ENCODE measurements at regions not wholly inside any gene's neighbourhood (a gene's known extent, or its start where the extent isn't known, plus 50 kb on each side); places are given as distances from the start of the nearest gene placed in this dataset.

DNA sequence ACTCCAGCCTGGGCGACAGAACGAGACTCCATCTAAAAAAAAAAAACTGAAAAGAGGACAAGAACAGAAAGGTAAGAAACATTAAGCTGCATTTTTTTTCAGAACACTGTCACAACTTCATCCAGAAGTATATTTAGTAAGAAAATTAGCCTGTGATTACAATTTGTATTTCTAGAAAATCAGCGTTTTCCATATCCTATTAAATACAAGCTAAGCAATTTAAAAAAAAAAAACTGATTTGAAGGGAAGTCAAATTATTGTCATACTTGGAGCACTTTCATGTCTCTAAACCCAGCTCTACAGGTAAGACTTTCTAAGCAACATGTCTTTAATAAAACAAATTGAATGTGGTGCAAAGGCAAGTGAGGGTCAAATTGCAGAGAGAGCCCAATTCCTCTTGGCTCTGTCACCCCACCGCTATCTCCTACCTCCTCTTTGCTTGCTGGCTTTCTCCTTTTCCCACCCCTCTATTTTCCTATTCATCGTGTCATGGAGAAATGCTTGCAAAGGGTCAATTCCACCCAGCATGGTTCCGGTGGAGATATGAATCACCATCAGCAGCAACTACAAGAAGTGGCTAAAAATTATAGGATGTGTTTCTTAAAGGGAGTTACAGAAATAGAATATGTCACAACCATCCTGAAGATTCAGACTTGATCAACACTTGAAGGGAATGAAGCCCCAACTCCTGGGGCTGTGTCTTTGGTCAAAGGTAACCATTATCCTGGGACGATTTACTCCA is 68.4 kb upstream of the BCL11A start:
- no peak overlapping the region for H3K4me2 ChIP-seq (ENCODE audit: low read length)
- no peaks in the 10 kb centered on the region for H3K4me1 ChIP-seq (ENCODE audit: control insufficient read depth, low read depth, low read length)
- WGBS (ENCODE audit: extremely low coverage, insufficient coverage, low lambda C conversion rate) = no CpG with 5 or more reads among the region's 7 CpGs
- H3K23ac ChIP-seq (ENCODE audit: low read length) = no peak overlapping the region
- no peaks in the 10 kb centered on the region for H3K79me2 ChIP-seq (ENCODE audit: control insufficient read depth, insufficient read depth, low read length)
- H3K4ac ChIP-seq (ENCODE audit: low read depth, low read length) = no peak overlapping the region
- H2BK5ac ChIP-seq (ENCODE audit: low read length) = no peak overlapping the region
- H4K8ac ChIP-seq (ENCODE audit: low read depth, low read length) = no peak overlapping the region
- H3K79me1 ChIP-seq (ENCODE audit: low read length) = no peaks in the 10 kb centered on the region
- H3K27ac ChIP-seq (ENCODE audit: low read depth, low read length) = no peak overlapping the region
- no peak overlapping the region for H4K5ac ChIP-seq (ENCODE audit: low read length)
- no peak overlapping the region for H3K18ac ChIP-seq (ENCODE audit: low read length)
- H3K9ac ChIP-seq (ENCODE audit: low read length) = no peak overlapping the region
- H3K36me3 ChIP-seq (ENCODE audit: control insufficient read depth, insufficient read depth, low read length) = no peaks in the 10 kb centered on the region
- no peak for DNase-seq
- no peak overlapping the region for H2AK5ac ChIP-seq (ENCODE audit: low read length)
- H2BK15ac ChIP-seq (replicated peaks; ENCODE audit: low read depth) = no peak overlapping the region
- no peaks in the 10 kb centered on the region for H3K27me3 ChIP-seq (ENCODE audit: insufficient read depth, low read length, poor library complexity)
- H3K56ac ChIP-seq (ENCODE audit: low read length) = no peak overlapping the region
- no peak overlapping the region for H2BK120ac ChIP-seq (ENCODE audit: low read depth, low read length)
- H3K4me3 ChIP-seq (ENCODE audit: low read length) = no peak overlapping the region

- DNase-seq = no peak
- Histone ChIP-seq H3K23ac (ENCODE audit: low read length) (no peak overlapping the region), H3K4me2 (ENCODE audit: low read length) (no peak overlapping the region), H4K5ac (ENCODE audit: low read length) (no peak overlapping the region), H2BK120ac (ENCODE audit: low read depth, low read length) (no peak overlapping the region), H3K4ac (ENCODE audit: low read depth, low read length) (no peak overlapping the region), H3K79me1 (ENCODE audit: low read length) (no peaks in the 10 kb centered on the region), H3K9ac (ENCODE audit: low read length) (no peak overlapping the region), H3K36me3 (ENCODE audit: control insufficient read depth, insufficient read depth, low read length) (no peaks in the 10 kb centered on the region), H2BK15ac (replicated peaks; ENCODE audit: low read depth) (no peak overlapping the region), H3K18ac (ENCODE audit: low read length) (no peak overlapping the region), H3K56ac (ENCODE audit: low read length) (no peak overlapping the region), H3K27ac (ENCODE audit: low read depth, low read length) (no peak overlapping the region), H3K27me3 (ENCODE audit: insufficient read depth, low read length, poor library complexity) (no peaks in the 10 kb centered on the region), H4K8ac (ENCODE audit: low read depth, low read length) (no peak overlapping the region), H3K79me2 (ENCODE audit: control insufficient read depth, insufficient read depth, low read length) (no peaks in the 10 kb centered on the region), H2BK5ac (ENCODE audit: low read length) (no peak overlapping the region), H2AK5ac (ENCODE audit: low read length) (no peak overlapping the region), H3K4me1 (ENCODE audit: control insufficient read depth, low read depth, low read length) (no peaks in the 10 kb centered on the region), H3K4me3 (ENCODE audit: low read length) (no peak overlapping the region)
- WGBS (ENCODE audit: extremely low coverage, insufficient coverage, low lambda C conversion rate) = no CpG with 5 or more reads among the region's 2 CpGs
Observed at GRCh38 chr2:60623040-60623439, 69.6 kb upstream of the BCL11A start.

DNA sequence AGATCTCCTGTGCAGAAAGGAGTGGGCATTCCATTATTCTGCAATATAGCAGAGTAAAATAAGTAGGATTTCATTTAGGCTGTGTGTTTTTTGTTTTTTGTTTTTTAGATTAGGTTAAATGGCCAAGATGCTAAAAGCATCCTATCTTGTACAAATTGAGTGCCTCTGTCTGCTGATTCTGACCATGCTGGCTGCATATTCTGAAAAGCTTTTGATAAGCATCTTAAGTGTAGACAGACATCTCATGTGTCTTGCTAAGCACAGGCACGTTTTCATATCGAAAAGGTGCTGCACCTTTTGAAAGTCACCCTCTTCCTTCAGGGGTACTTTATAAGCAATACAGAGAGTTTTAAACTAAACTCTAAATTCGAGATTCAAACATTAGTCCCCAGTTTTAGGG is 74.0 kb upstream of the BCL11A start:
- WGBS (ENCODE audit: extremely low coverage, insufficient coverage, low lambda C conversion rate) = no CpG with 5 or more reads among the region's 3 CpGs
- no peak overlapping the region for H3K18ac ChIP-seq (ENCODE audit: low read length)
- no peak overlapping the region for H2AK5ac ChIP-seq (ENCODE audit: low read length)
- no peak overlapping the region for H3K4me3 ChIP-seq (ENCODE audit: low read length)
- no peak overlapping the region for H2BK5ac ChIP-seq (ENCODE audit: low read length)
- no peaks in the 10 kb centered on the region for H3K79me1 ChIP-seq (ENCODE audit: low read length)
- H3K4ac ChIP-seq (ENCODE audit: low read depth, low read length) = no peak overlapping the region
- no peak for DNase-seq
- H3K4me1 ChIP-seq (ENCODE audit: control insufficient read depth, low read depth, low read length) = no peaks in the 10 kb centered on the region
- no peak overlapping the region for H4K5ac ChIP-seq (ENCODE audit: low read length)
- no peak overlapping the region for H3K27ac ChIP-seq (ENCODE audit: low read depth, low read length)
- H3K4me2 ChIP-seq (ENCODE audit: low read length) = no peak overlapping the region
- H3K9ac ChIP-seq (ENCODE audit: low read length) = no peak overlapping the region
- no peak overlapping the region for H2BK15ac ChIP-seq (replicated peaks; ENCODE audit: low read depth)
- no peaks in the 10 kb centered on the region for H3K36me3 ChIP-seq (ENCODE audit: control insufficient read depth, insufficient read depth, low read length)
- H4K8ac ChIP-seq (ENCODE audit: low read depth, low read length) = no peak overlapping the region
- no peak overlapping the region for H3K23ac ChIP-seq (ENCODE audit: low read length)
- H2BK120ac ChIP-seq (ENCODE audit: low read depth, low read length) = no peak overlapping the region
- no peaks in the 10 kb centered on the region for H3K79me2 ChIP-seq (ENCODE audit: control insufficient read depth, insufficient read depth, low read length)
- H3K56ac ChIP-seq (ENCODE audit: low read length) = no peak overlapping the region
- no peaks in the 10 kb centered on the region for H3K27me3 ChIP-seq (ENCODE audit: insufficient read depth, low read length, poor library complexity)

DNA sequence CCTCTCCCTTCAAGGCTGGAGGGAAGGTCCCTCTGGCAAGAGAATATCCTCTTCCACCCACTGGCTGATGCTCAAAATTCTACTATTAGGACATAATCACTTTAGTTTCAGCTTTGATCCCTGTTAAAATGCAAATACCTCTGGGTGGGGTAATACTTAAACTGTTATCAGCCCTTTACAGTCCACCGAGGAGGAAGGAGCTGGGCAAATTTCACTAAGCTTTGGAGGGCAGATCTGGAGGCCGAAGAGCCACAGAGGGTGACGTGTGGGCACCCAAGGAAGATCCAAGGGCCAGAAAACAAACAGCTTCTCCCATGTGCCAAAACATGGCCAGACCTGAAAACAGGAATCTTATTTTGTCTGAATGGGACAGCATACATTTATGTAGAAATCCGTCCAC is 74.6 kb upstream of the BCL11A start:
- DNase-seq = no peak
- Histone ChIP-seq H3K56ac (ENCODE audit: low read length) (no peak overlapping the region), H3K4me2 (ENCODE audit: low read length) (no peak overlapping the region), H3K4ac (ENCODE audit: low read depth, low read length) (no peak overlapping the region), H3K27ac (ENCODE audit: low read depth, low read length) (no peak overlapping the region), H3K9ac (ENCODE audit: low read length) (no peak overlapping the region), H3K36me3 (ENCODE audit: control insufficient read depth, insufficient read depth, low read length) (no peaks in the 10 kb centered on the region), H2BK5ac (ENCODE audit: low read length) (no peak overlapping the region), H3K79me1 (ENCODE audit: low read length) (no peaks in the 10 kb centered on the region), H4K8ac (ENCODE audit: low read depth, low read length) (no peak overlapping the region), H3K4me1 (ENCODE audit: control insufficient read depth, low read depth, low read length) (no peaks in the 10 kb centered on the region), H3K27me3 (ENCODE audit: insufficient read depth, low read length, poor library complexity) (no peaks in the 10 kb centered on the region), H2BK120ac (ENCODE audit: low read depth, low read length) (no peak overlapping the region), H4K5ac (ENCODE audit: low read length) (no peak overlapping the region), H3K4me3 (ENCODE audit: low read length) (no peak overlapping the region), H2BK15ac (replicated peaks; ENCODE audit: low read depth) (no peak overlapping the region), H3K23ac (ENCODE audit: low read length) (no peak overlapping the region), H3K18ac (ENCODE audit: low read length) (no peak overlapping the region), H2AK5ac (ENCODE audit: low read length) (no peak overlapping the region), H3K79me2 (ENCODE audit: control insufficient read depth, insufficient read depth, low read length) (no peaks in the 10 kb centered on the region)
- no CpG with 5 or more reads among the region's 4 CpGs for WGBS (ENCODE audit: extremely low coverage, insufficient coverage, low lambda C conversion rate)

GRCh38 chr2:60628615-60629304 is 75.3 kb upstream of the BCL11A start:
- Histone ChIP-seq H2AK5ac (ENCODE audit: low read length) (no peak overlapping the region), H3K4me3 (ENCODE audit: low read length) (no peak overlapping the region), H3K4ac (ENCODE audit: low read depth, low read length) (no peak overlapping the region), H2BK15ac (replicated peaks; ENCODE audit: low read depth) (no peak overlapping the region), H3K79me1 (ENCODE audit: low read length) (no peaks in the 10 kb centered on the region), H3K4me1 (ENCODE audit: control insufficient read depth, low read depth, low read length) (no peaks in the 10 kb centered on the region), H3K23ac (ENCODE audit: low read length) (no peak overlapping the region), H2BK120ac (ENCODE audit: low read depth, low read length) (no peak overlapping the region), H3K9ac (ENCODE audit: low read length) (no peak overlapping the region), H3K36me3 (ENCODE audit: control insufficient read depth, insufficient read depth, low read length) (no peaks in the 10 kb centered on the region), H3K56ac (ENCODE audit: low read length) (no peak overlapping the region), H2BK5ac (ENCODE audit: low read length) (no peak overlapping the region), H3K27me3 (ENCODE audit: insufficient read depth, low read length, poor library complexity) (no peaks in the 10 kb centered on the region), H4K5ac (ENCODE audit: low read length) (no peak overlapping the region), H3K27ac (ENCODE audit: low read depth, low read length) (no peak overlapping the region), H3K18ac (ENCODE audit: low read length) (no peak overlapping the region), H3K79me2 (ENCODE audit: control insufficient read depth, insufficient read depth, low read length) (no peaks in the 10 kb centered on the region), H4K8ac (ENCODE audit: low read depth, low read length) (no peak overlapping the region), H3K4me2 (ENCODE audit: low read length) (no peak overlapping the region)
- DNase-seq = no peak
- no CpG with 5 or more reads among the region's 4 CpGs for WGBS (ENCODE audit: extremely low coverage, insufficient coverage, low lambda C conversion rate)

GRCh38 chr2:60629305-60629662 is 75.8 kb upstream of the BCL11A start:
- no CpG with 5 or more reads among the region's 3 CpGs for WGBS (ENCODE audit: extremely low coverage, insufficient coverage, low lambda C conversion rate)
- Histone ChIP-seq H3K4me2 (ENCODE audit: low read length) (no peak overlapping the region), H3K27me3 (ENCODE audit: insufficient read depth, low read length, poor library complexity) (no peaks in the 10 kb centered on the region), H2BK120ac (ENCODE audit: low read depth, low read length) (no peak overlapping the region), H3K18ac (ENCODE audit: low read length) (no peak overlapping the region), H4K5ac (ENCODE audit: low read length) (no peak overlapping the region), H4K8ac (ENCODE audit: low read depth, low read length) (no peak overlapping the region), H3K79me1 (ENCODE audit: low read length) (no peaks in the 10 kb centered on the region), H3K79me2 (ENCODE audit: control insufficient read depth, insufficient read depth, low read length) (no peaks in the 10 kb centered on the region), H2AK5ac (ENCODE audit: low read length) (no peak overlapping the region), H3K36me3 (ENCODE audit: control insufficient read depth, insufficient read depth, low read length) (no peaks in the 10 kb centered on the region), H3K56ac (ENCODE audit: low read length) (no peak overlapping the region), H3K4ac (ENCODE audit: low read depth, low read length) (no peak overlapping the region), H2BK5ac (ENCODE audit: low read length) (no peak overlapping the region), H3K27ac (ENCODE audit: low read depth, low read length) (no peak overlapping the region), H3K9ac (ENCODE audit: low read length) (no peak overlapping the region), H3K4me1 (ENCODE audit: control insufficient read depth, low read depth, low read length) (no peaks in the 10 kb centered on the region), H3K4me3 (ENCODE audit: low read length) (no peak overlapping the region), H3K23ac (ENCODE audit: low read length) (no peak overlapping the region), H2BK15ac (replicated peaks; ENCODE audit: low read depth) (no peak overlapping the region)
- DNase-seq = no peak

All from mesendoderm (in vitro differentiated cells).